T-helper 22 cell (primary cell): ENCODE measurements at regions not wholly inside any gene's neighbourhood (a gene's known extent, or its start where the extent isn't known, plus 50 kb on each side); places are given as distances from the start of the nearest gene placed in this dataset.
"Not testable (repeated sequence)": the region's sequence is repeated elsewhere in the genome, so short reads cannot be mapped to it uniquely, and the experiment has no call there.

Experiments
- DNase-seq: peaks from one replicate; pipeline ENCODE4 v3.0.0-alpha.2; 2020; ENCODE audit warnings: low read depth

DNA sequence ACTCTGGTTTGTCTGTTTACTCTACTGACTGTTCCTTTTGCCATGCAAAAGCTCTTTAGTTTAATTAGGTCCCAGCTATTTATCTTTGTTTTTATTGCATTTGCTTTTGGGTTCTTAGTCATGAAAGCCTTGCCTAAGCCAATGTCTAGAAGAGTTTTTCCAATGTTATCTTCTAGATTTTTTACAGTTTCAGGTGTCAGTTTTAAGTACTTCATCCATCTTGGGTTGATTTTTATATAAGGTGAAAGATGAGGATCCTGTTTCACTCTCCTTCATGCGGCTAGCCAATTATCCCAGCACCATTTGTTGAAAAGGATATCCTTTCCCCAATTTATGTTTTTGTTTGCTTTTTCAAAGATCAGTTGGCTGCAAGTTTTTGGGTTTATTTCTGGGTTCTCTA, 1100.5 kb upstream of the ALCAM start:
- DNase-seq, result not testable (repeated sequence)

DNA sequence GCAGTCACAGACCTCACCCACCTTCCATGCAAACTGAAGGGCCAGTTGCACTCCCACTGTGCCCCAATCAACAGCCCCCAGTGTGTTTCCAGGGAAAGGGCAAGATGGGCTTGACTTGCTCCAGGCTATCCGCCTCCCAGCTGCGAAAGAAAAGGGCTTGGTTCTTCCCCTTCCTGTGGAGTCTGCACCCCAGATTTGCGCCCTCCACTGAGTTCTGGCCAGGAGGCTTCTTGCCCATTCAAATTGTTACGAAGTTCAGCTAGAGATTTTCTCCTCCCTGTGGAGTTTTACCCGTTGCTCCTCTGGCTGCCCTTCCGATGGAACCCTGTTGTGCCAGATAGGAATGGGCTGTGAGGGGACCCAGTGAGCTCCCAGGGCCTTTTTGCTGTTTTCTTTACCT, 1096.9 kb upstream of the ALCAM start:
- no peak for DNase-seq

DNA sequence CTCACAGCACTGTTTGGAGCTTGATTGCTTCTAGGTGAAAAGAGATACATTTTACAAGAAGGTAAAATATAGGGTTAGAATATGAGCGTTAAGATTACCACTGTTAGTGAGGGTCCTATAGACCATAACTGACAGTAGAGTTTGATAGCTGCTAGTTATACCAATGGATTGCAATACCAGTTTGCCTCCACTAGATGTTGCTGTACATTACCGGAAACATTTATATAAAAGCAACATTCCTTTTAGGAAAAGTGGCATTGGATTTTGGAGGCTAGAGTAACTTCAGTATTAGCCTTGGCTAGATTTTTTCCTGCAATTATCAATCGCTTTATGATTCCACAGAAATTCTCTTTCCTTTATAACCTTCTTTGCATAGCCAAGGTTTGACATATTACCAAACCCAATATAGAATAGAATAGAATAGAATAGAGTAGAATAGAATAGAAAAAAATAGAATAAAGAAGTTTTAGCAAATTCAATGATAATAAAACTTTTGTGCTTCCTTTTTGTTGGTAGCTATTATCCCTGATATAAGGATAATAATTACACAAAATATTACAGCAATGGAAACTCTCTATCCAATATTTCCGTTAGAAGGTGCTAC, 1093.6 kb upstream of the ALCAM start:
- no peak for DNase-seq

DNA sequence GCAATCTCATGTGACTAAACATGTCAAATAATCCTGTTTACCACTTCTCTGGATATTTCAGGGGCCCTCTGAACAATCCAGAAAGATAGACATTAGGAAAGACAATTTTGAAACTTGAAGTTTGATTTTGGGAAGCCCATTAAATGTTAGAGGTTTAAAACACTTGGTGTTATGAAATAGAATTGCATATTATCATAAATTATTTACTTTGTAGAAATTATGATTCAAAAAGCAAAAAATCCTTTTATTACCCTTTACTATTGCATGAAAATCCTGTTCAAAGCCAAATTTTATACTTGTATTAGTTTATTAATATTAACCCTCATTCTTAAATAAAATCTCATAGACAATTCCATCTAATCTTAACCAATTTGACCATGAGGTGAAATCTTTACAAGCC, 1091.5 kb upstream of the ALCAM start:
- no peak for DNase-seq

DNA sequence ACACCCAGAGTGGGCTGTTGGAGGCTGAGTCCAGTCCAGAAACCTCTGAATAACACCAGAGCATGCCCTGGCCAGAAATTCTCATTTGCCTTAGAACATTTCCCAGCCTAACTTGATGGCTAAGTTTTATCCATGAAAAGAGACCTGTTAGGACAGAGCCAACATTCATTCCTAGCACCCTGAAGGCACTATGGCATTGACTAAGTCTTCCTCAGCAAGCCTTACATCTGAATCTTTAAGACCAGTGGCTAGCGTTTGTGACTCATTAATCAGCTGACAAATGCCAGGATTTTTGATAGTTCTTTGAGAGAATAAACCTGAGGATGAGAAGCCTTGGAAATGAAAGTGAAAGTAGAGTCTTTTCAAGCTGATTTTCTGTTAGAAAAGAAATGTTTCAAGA, 1087.1 kb upstream of the ALCAM start:
- no peak for DNase-seq

DNA sequence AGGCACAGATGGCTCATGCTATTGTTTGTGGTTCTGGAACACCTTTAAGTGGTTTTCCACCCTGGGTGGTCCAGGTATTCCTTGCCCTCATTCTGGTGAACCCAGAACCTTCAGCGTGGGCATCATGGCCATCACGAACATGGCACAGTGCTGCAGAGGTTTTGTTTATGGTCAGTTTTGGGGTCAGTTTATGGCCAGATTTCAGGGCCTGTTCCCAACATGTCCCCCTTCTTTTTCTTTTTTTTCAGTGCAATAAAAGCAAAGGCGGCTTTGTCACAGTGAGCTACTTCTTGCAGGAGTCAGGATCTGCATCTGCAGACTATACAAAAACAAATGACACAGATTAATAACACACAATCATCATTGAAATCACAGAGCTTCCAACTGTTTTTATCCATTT, 1085.0 kb upstream of the ALCAM start:
- no peak for DNase-seq

DNA sequence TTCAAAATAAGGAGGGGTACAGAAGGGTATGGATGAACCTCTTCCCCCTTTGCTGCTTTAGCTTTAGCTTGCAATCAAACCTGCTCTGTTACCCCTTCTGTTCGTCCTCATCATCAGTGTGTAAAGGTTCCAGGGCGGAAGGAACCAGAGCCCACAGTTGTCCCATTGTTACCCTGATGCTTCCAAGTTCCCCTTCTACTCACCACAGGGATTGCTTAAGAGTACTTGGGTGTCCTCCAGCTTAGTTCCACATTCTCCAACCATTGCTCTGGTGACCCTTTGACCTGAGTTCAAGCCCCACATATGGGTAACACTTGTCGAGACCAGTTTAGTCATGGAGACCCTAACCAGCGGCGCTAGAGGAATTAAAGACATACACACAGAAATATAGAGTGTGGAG, 1080.1 kb upstream of the ALCAM start:
- no peak for DNase-seq

DNA sequence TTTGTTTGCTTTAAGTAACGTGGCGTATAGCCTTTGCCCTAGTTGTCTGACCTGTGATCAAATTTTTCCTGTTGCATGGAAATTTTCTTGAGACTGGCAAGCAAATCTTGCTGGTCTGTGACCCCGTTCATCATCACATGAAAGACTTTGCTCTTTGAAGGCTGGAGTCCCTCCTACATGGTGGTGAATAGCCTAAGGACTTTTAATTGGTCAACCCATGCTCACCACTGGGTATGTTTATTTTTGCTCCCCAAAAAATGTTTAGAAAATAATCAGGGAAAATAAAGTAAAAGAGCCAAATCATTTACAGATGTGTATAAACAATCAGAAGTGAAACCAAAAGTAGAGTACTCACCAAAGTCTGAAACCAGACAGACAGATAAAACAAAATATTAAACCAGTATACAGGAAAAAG, 1075.3 kb upstream of the ALCAM start:
- no peak for DNase-seq

DNA sequence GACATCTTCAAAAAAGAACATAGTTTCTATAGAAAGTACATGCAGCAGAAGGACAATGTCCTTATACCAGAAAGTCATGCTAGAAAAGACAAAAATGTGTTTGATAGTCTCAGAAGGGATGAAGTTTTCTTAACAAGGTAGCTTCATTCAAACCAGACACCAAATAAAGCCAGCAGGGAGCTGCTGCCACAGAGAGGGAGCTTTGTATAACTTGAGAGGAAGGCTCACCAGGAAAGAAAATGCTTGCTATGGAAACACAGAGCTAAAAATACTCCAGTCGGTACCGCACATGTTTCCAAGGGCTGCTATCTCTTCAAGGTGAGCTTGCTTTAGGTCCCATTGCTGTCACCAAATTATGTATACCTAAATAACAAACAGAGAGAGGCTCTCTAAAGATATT, 1074.8 kb upstream of the ALCAM start:
- DNase-seq, result no peak

DNA sequence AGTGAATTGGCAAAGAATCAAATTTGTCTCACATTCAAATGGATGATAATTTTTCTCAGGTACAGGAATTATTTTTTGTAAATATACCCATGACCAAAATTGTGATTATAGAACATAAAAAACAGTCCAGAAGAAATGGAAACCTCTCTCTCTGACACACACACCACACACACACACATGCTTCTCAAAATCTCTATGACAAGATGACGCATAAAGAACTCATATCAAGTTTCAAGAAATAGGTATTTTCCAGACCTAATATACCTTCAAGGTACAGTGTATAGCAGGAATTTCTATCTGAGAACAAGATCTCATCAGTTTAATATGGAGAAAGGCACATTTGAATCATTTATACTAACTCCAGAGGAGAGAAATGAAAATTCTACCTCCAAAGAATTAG, 1069.1 kb upstream of the ALCAM start:
- no peak for DNase-seq

DNA sequence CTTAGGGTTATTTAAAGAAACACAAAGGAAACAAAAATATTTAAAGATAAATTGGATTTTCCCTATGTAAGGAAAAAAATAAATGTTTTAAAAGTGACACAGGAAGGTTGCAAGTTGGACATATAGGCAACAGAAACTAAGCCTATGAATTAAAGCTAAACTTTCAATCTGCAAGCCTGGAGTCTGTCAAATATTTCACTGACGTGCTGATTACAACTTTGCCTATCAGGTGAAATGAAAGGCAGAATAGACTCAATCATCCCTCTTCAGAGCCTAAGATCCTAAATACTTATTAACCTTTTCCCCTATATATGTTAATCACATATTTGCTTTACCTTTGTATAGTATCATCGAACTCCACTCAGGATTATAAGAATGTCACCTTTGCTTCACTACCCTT, 1068.0 kb upstream of the ALCAM start:
- DNase-seq, result no peak

DNA sequence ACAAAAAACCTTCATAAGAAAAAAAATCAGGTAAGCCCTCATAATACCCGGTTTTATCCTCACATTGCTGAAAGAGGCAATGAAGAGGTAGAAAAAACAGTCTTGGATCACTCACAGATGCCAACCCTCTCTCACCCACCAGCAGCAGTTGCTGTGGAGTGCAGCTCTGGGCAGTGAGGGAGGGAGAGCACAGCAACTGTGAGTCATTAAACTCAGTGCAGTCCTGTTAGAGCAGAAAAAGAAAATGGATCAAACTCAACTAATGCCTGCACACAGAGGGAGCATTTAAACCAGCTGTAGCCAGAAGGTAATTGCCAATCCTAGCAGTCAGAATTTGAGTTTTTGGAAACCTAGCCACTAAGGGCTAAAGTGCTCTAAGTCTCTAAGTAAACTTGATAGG, 1050.6 kb upstream of the ALCAM start:
- no peak for DNase-seq

DNA sequence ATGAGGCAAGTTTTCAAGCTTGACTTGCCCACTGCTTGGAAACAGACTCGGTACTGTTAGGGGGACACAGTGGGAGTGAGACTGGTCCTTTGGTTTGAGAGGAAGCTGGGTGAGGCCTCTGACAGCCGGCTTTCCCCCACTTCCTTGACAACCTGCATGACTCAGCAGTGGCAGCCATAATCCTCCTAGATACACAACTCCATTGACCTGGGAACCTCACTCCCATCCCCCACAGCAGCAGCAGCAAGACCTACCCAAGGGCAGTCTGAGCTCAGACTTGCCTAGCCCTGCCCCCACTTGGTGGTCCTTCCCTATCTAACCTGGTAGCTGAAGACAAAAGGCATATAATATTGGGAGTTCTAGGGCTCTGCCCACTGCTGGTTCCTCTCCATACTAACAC, 1043.5 kb upstream of the ALCAM start:
- DNase-seq, result no peak

DNA sequence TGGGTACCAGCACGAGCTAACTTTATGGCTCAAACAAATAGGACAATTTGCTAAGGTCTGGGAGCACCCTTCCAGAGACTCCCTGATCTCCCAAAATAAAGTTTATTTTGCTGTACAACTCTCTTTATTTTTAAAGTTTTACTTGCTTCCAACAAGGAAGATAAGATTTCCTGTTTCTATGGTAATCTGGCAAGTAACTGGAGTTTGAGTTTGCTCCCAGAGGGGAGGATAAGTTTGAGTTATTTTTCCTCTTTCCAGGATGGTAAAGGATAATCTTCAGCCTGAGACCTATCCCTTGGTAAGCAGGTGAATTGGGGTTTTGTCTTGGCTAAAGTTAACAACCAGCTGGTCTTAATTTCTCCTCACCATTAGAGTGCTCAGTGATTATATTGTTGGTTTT, 1019.4 kb upstream of the ALCAM start:
- DNase-seq, result no peak

DNA sequence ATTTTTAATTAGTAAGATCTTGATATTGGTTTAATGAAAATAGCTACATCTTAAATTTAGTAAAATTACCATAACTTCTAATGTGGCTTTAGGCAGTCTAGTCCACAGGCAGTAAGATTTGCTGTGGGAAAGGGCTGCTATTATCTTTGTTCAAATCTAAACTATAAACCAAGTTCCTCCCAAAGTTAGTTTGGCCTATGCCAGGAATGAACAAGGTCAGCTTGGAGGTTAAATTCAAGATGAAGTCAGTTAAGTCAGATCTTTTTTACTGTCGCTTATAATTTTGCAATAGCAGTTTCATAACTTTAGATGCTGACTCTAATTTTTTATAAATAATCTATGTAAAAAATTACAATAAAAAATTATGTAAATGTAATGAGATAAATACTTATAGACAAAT, 1016.9 kb upstream of the ALCAM start:
- DNase-seq, result no peak

DNA sequence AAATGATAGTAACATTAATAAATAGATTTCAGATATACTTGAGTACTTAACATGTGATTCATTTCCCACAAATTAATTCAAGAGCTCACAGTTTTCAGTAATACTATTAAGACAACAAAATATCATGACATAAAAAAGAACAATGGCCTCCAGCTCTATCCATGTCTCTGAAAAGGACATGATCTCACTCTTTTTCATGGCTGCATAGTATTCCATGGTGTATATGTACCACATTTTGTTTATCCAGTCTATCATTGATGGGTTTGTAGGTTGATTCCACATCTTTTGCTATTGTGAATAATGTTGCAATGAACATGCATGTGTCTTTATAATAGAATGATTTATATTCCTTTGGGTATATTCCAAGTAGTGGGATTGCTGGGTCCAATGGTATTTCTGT, 1012.8 kb upstream of the ALCAM start:
- DNase-seq, result no peak

DNA sequence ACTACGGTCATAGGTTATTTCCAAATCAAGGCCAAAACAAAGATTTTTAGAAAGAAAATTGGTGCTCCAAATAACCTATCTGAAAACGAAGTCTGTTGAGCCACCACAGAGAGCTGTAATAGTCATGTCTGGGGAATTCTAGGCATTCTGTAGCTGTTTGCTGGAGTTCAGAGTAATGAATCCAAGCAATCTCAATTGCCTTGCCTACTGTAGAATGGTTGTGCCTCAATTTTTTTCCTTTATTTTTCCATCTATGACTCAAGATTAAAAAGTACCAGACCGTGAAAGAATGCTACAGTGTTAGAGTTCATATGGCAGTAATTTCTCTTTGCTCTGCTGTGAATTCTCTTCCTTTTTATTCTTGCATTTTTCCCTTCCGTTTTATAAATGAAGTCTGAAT, 1007.2 kb upstream of the ALCAM start:
- no peak for DNase-seq

DNA sequence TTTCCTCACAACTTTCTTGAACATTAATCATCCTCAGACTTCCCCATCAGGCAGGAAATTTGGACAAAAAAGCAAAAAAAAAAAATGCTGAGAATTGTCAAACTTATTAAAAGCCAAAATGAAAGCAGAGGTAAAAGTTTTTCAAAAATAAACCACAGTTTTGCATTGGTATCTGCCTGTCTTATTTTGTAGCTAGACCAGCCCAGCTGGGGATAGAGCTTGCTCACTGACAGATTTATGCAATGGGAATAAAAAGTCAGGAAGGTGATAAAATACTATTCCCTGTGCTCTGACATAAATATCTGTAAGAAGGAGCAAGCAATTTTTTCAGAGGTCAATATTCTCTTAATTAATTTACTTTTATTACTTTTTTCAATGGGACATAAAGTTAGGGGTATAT, 1006.7 kb upstream of the ALCAM start:
- no peak for DNase-seq

DNA sequence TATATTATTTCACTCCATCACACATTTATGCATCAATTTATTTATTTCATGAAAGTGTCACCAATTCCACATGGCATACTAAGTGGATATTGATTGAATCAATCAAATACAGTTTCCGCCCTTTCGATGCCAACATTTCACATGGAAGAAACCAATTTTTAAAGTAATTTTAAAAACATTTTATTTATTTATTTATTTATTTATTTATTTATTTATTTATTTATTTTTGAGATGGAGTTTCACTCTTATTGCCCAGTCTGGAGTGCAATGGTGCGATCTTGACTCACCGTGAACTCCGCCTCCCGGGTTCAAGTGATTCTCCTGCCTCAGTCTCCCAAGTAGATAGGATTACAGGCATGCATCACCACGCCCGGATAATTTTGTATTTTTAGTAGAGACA, 1005.0 kb upstream of the ALCAM start:
- DNase-seq, result not testable (repeated sequence)

DNA sequence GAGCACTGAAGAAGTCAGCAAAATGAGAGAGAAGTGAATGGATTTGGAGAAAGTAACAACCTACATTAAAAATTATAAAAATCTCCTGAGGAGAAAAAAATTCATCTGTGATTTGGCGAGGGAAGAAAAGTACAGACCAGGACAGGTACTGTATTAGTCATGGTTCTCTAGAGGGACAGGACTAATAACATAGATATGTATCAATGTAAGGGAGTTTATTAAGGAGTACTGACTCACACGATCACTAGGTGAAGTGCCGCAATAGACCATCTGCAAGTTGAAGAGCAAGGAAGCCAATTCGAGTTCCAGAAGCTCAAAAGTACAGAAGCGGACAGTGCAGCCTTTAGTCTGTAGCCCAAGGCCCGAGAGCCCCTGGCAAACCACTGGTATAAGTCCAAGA, 1004.4 kb upstream of the ALCAM start:
- DNase-seq, result no peak

DNA sequence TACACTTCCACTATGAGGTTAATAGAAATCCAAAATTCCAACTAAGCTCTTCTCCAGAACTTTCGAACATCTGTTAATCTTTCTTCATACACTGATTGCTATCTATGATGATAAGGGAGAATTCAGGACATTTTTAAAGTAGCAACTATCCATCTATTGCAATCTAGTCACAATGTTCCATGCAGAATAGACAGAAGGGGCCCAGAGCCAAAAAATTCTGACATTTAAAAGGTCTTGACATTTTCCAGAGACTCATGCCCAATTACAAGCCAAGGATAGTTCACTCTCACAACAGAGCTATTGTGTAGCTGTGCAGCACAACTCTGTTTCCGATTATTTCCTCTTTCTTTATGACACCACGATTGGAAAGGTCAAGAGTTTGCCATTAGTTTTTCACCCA, 999.7 kb upstream of the ALCAM start:
- no peak for DNase-seq

DNA sequence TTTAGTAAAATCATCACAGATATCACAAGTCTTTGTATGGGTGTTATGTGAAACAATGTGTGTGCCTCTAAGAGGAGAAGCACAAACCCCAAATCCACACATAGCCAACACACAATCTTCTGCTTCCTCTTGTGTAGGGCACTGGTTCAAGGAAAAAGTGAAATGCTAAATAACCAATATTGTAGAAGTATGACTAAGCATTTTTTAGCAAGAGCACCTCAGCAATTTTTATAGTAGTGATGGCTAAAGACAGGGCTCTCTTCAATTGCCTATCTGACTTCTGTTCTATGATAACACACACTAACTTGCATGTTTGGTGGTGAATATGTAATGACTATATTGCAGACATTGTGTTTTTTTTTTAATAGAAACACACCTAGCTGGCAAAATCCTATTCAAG, 997.9 kb upstream of the ALCAM start:
- no peak for DNase-seq

DNA sequence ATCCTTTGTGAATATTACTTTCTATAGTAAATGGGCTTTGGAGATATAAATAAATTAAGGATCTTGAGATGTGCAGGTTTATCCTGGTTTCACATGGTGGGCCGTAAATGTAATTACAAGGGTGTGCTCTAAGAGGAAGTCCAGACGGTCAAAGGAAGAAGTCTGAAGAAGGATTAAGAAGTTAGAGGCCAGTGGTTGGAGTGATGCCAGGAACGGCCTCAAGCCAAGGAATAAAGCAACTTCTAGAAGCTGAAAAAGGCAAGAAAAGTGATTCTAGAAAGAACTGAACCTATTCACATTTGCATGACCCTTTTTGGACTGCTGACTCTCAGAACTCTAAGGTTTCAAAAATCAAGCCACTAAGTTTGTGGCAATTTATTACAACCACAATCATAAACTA, 981.3 kb upstream of the ALCAM start:
- DNase-seq, result no peak

DNA sequence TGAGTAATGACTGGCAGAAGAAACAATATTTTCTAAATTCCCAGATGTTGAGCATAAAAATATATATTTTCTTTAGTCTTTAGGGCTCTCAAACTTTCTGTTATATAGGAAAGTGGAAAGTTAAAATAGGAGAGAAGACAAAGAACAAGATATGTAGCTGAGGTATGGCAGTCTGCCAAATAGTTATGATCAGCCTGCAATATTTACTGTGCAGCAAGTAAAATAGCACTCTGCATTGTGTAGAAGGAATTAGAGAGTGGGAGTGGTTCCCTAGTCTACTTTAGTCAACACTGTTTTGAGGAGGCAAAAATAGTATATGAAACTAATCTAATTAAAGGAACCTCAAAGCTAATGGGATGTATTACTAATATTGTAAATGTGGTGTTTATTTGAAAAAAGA, 978.1 kb upstream of the ALCAM start:
- no peak for DNase-seq

DNA sequence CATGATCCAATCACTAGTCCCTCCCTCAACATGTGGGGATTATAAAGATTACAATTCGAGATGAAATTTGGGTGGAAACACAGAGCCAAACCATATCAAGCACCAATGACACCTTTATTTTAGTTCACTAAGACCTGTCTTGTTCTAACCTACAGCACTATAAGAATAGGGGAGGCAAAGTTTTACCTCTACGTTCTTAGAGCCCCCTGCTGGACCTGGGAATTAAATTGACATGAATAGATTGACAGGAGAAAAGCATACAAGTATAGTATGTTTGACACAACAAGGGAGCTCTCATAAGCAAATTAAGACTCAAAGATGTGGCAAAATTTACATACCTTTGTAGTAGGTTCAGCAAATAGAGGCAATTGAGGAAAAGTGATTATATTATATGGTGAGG, 974.4 kb upstream of the ALCAM start:
- no peak for DNase-seq
